GM18867 (cell line): ENCODE measurements at regions not wholly inside any gene's neighbourhood (a gene's known extent, or its start where the extent isn't known, plus 50 kb on each side); places are given as distances from the start of the nearest gene placed in this dataset.

ENCODE experiments used
- ATAC-seq: cut with Tn5 transposase; IDR thresholded peaks from one replicate; pipeline ENCODE4 v1.9.1; 2021; ENCODE audit warnings: mild to moderate bottlenecking, moderate library complexity; ENCODE audit not compliant: unreplicated experiment

DNA sequence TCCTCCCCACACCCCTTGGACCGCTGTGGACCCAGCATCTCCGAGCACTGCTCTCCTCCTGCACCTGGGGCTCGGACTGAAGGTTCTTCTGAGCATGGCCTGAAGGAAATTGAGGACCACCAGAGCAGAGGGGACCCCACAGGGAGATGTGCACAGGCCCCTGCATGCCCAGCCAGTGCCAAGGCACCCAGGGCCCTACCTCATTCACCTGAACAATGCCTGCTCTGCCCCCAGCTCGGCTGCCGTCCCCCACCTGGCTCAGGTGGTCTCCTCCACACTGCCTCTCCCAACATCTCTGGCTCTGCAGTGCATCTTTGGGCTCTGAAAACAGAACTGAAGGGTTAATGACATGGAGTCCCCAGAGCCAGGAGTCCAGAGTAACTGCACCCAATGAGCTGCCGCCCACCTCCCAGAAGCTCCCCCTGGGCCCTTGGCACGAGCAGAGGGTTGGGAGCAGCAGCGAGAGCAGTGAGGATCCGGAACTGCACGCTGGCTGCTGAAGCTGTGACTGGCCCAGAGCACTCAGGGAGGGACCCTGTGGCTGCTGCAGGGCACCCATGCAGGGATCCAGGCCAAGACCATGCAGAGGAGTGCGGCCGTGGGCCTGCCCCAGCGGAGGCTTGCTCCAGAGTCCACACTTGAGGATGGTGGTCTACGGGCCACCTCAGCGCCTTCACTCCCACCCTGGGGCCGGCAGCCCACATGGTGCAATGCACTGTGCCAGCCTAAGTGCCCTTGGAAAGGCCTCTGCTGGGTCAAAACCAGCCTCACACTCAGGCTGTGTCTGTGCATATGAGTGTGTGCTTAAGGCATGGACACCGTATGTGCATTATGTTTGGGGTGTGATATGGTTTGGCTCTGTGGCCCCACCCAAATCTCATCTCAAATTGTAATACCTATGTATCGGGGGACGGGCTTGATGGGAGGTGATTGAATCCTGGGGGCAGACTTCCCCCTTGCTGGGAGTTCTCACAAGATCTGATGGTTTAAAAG lies 686.1 kb downstream of the TBC1D22A start:
- ATAC-seq = no peak

DNA sequence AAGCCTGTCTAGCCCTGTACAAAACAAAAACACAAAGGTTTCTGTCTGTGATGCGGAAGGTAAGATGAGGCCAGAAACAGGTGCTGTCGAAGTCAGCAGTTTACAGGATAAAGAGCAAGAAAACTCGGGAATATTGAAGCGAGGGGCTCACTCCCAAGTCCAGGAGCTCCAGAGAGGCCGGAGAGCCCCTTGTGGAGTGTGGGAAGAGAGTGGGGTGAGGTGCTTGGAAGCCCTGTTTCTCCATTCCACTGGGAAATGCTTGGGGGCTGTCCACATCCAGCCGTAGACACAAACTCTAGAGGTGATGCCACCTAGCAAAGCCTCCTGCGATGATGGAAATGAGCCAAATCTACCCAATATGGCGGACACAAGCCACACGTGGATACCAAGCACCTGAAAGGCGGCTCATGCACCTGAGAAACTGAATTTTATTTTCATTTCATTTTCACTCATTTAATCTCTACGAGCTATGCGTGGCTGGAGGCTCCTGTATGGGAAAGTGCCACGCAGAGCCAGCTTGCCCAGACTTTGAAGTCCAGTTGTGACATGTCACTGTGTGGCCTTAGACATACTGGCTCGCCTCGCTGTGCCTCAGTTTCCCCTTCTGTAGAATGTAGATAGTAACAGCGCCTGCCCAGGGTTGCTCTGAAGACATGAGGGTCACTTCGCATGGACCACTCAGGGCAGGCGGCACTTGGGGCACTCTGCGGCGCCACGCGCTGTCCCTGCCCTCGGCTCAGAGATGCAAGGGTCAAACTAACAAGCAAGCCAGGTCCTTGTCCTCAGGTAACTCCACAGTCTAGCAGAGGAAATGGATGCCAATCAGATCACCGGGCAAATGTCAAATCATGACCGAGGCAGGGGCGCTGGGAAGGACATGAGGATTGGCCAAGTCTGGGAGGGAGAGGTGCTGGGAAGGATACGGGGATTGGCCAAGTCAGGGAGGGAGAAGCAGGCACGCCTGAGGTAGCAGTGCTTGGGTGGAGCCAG lies 684.7 kb downstream of the TBC1D22A start:
- ATAC-seq = no peak

DNA sequence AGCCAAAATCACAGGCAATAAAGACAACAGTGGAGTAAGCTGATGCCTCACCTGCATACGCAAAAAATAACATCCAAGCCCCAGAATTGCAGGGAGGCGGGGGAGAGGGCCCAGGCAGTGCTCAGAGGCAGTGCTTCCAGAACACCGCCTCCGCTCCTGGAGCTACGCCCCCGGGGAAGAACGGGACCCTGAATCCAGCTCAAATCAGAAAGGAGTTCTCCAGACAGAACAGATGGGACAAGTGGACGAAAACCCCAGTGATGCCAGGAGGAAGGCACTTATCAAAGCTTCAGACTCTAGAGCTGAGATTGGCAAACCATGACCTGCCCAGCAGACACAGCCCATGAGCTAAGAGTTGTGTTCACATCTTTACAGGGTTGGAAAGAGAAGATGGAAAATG lies 683.9 kb downstream of the TBC1D22A start:
- ATAC-seq = no peak

DNA sequence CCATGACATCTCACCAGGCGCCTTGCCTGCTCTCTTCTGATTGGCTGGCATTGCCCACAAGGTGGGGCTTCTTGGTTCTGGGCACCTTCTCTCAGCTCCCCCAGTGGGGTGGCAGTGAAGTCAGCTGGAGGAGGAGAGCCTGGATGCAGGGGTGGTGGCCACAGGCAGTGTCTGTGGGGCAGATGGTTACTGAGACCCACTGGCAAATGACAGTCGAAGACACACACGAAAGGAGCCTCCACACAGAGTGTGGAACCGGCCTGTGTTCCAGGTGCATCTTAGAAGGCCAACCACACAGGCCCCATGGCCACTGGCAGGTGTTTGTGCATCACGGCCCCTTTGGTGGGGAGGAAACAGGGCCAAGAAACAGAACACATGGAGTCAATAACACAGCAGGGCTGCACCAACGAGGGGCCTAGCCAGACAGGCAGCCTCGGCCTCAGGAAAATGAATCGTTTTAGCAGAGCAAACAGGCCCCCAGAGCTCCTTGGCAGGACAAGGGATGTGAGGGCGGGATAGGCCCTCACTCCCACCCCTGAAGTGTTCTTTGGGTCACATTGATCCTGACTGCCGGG lies 683.4 kb downstream of the TBC1D22A start:
- ATAC-seq = no peak

DNA sequence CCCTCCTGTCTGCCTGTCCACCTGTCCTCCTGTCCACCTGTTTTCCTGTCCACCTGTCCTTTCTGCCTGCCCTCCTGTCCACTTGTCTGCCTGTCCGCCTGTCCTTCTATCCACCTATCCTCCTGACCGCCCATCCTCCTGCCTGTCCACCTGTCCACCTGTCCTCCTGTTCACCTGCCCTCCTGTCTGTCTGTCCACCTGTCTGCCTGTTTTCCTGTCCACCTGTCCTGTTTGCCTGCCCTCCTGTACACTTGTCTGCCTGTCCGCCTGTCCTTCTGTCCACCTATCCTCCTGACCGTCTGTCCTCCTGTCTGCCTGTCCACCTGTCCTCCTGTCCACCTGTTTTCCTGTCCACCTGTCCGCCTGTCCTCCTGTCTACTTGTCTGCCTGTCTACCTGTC lies 682.8 kb downstream of the TBC1D22A start:
- no peak for ATAC-seq

DNA sequence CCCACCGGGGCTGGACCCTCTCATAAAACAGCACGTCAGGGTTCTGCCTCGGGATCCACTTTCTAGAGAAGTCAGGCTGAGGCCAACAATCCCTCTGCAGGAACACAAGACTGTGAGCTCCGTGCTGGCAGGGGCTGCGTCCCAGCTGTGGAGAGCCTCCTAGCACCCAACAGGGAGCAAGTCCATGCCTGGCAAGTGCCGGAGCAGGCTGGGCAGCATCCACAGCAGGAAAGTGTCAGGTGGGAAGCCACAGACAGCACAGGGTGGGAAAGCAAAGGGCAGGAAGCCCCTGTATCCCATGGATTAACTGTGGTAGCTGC lies 682.3 kb downstream of the TBC1D22A start:
- ATAC-seq = no peak

DNA sequence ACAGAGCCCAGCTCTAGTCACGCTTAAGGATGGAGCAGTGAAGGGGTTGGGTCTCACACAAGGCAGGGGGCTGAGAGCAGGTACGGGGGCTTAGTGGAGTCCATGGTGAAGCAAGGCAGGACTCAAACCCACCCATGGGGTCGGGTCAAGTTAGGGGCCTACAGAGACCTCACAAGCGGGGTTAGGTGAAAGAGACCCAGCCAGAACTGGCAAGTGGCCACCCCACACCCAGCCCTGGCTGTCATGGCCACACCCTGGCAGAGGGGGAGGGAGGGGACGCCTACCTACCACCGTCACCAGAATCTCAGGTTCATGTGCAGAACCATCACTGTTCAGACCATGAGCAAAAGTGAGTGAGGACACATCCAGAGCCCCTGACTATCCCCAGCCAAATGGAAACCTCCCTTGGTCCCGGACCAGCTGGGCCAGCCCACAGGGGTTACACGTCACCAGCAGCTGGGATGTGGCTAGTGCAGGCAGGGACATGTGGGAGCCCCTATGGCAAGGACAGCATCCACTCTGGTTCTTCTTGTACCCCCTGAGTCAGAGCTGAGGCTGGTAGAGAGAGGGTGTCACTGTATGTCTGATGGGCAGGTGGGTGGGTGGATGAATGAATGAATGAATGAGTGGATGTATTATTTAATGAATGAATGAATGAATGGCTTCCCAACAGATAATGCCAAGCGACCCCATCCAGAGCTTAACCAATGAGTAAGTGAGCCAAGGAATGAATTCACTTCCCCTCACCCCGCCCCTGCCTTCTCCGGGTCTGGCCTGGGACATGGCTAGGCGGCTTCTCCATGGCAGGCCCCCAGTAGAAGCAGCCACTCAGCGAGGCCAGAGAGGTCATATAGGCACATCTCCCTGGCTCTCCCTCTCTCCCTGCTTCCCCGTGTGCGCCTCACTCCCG lies 681.6 kb downstream of the TBC1D22A start:
- no peak for ATAC-seq

DNA sequence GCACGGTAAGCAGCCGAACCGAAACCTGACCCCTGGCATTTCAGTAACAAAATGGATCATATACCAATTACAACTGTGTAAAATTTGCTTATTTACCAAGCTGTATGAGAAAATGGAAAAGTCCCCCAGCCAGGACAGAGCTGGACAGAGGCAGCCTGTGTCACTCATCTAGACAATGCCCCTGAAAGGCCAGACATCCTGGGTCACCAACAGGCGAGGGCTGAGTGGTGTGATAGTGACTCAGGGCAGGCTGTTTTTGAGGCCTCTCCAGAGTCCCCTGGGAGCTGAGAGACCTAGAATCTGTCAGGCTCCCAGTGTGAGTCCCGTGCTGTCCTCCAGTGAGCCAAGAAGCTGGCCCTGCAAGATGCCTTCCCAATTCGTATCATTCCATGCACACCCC lies 680.4 kb downstream of the TBC1D22A start:
- ATAC-seq = no peak

DNA sequence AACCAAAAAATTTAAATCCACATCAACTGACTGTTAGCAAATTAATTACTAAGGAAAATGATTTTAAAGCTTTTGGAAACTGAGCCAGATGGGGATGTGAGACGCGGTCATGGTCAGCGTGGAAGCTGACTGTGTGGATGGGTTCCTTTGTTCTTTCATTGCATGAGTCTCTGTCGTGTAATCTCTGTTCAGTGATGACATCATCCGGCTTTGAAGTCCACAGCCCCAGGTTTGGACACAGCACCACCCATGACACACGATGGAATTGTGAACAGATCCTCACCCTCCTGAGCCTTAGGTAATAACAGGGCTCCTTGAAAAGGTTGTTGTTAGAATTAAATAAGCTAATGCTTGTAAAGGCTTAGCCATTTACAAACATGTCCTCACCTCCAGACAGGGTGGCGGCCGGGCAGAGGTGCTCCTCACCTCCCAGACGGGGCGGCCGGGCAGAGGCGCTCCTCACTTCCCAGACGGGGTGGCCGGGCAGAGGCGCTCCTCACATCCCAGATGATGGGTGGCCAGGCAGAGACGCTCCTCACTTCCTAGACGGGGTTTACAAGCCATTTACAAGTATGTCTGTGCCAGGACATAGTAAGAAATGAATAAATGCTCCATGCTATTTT lies 677.3 kb downstream of the TBC1D22A start:
- ATAC-seq = no peak

DNA sequence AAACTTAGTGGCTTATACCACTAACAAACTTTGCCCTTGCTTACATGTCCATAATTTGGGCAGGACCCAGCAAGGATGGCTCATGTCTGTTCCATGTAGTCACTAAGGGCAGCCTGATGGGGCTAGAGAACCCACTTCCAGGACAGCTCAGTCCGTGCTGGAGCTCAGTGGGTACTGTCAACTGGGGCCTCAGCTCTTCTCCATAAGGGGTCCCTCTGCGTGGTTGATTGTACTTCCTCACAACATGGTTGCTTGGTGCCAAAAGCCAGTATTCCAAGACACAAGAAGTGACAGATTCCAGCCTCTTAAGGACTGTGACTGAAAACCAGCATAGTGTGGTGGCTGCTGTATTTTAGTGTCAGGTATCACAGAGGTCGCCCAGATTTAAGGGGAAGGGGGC lies 675.2 kb downstream of the TBC1D22A start:
- no peak for ATAC-seq

DNA sequence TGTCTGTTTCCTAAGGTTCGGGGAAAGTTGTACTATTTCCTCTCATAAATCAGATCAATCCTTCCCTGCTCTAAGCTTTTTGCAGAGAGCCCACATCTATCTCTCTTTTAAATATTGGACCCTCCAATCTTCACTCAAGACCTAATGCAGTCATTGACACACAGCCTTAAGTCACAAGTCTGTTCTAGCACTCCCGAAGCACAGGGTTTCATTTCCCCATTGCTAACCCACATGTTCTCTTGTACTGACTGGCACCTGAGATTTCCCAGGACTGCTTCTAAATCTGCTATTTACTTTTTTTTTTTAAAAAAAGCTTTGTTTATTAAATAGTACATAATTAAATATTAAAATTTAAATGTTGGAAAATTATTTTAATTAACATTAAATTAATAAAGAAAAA lies 674.7 kb downstream of the TBC1D22A start:
- no peak for ATAC-seq

DNA sequence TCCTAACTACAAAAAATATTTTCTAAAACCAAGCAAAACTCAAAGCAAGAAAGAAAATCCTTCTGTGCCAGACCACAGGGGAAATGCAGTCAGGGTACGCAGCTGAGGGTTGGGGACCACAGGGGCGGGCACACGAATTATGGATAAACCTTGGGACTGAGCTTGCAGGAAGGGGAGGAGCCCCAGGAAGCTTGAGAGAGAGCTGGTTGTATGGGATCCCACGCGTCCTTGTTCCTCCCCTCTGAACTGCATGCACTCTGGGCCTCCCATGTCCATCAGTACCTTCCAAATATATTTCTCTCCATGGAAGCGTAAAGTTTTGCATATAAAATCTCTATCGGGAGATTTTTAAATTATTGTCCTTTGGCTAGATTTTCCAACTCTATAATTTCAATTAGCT lies 673.4 kb downstream of the TBC1D22A start:
- ATAC-seq = no peak

DNA sequence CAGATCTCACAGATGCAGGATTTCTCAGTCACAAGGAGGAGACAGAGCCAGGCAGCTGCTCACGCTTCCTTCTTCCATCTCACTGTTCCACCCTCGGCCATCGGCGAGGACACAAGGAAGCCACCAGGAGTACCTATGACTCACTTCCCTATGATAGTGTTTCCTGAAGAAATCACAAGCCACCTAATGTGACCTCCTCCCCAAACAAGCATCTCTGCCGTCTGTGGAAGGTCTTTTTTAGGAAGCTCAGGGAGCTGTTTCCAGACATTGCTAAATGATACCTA lies 672.7 kb downstream of the TBC1D22A start:
- ATAC-seq = no peak

DNA sequence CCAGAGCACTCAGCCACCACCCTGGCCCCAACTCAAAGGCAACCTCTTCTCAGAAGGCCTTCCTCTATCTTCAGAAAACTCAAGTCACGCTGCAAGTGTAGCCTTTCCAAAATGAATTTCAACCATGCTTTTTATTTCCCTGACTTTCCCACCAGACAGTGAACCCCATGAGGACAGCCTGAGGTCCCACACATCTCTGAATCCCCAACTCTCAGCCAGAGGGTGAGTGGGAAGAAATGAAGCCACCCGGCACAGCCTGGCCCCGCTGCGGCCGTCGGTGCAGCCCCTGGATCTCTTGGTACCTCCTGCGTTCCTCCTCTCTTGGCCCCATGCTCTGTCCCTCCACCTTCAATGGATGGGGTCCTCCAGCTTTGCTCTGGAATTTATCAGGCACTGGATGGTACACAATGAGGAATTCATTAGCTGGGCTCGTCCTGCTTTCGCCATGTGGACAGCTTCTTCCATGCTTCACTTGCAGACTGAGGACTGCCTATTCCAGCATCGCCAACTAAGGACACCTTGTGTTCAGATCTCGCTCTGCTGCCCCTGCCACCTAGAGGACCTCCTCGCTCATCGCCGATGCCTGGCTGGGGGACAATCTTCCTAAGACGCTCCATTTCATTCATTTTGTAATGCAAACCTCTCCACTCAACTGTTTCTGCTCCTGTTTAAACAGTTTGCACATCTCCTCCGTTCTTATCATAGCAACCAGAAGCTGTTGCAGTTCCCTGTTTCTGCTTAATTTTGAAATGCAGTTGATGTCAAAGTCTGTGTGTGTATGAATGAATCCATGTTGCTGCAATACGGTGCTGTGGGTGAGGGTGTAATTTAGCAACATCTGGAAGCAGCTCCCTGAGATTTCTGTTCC lies 672.1 kb downstream of the TBC1D22A start:
- ATAC-seq = no peak

DNA sequence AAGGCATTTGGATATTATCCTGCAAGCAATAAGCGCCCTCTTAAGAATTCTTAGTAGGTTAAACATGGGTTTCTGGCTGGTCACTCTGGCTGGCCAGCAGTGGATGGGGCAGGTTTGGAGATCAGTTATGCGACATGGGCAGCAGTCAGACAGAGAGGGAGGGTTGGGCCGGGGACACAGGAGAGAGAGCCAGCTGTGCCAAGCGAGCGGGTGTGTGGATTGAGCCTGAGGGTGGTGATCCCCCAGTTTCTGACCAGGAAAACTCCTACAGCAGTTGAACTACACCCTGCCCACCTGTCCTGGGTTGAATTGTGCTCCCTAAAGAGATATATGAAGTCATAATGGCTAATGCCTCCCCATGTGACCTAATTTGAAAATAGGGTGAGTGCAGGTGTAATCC lies 671.2 kb downstream of the TBC1D22A start:
- ATAC-seq = no peak

DNA sequence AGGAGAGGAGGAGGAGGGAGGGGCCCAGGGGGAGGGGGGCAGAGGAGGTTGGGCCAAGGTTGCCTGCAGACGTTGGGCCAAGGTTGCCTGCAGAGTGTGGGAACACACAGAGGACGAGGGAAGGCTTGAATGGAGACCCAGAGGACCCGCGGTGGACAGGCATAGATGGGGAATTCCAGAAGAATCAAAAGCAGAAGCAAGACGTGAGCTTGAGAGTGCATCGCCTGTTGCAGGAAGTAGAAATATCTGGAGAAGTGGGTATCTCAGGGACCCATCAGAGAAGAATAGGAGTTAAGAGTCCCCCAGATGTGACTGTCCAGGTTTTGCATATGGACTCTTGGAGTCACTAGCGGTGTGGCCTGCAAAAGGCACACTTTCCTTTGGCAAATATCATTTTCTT lies 670.2 kb downstream of the TBC1D22A start:
- no peak for ATAC-seq

DNA sequence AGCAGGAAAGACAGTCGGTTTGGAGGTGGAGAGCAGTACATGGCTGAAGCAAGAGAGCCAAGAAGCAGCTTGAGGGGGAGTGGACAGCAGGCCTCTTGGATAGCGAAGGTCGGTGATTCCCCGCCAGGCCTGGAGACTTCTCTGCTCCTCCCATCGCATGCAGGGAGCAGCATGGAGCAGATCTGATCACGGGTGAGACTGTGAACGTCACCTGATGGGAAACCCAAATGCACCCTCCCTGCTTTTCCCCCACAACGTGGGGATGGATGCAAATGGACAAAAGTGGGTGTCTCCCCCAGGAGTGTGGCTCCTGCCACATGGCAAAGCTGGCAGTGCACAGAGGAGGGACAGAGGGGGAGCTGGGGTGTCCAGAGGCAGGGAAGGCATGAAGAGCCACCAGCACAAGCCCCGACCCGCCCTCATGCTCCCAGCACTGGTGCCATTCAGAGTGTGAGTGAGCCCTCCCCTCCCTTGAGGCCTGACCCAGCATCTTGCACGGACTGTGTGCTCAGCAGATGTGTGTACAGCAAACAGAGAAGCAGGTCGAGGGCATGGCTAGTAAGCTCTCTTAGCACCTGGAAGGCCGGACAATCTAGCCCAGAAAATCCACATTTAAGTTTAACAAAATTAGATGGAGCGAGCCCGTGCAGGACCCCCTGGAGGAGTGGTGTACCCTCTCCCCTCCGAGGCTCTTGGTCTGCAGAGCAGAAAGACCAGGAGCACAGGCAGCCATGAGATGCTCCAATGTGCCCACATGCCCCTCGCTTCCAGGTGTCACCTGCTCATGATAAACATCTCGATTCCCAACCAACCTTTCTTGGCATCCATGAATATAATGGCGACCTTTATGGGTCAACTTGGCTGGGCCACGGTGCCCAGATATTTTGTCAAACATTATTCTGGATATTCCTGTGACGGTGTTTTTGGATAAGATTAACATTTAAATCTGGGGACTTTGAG lies 661.7 kb downstream of the TBC1D22A start:
- ATAC-seq = no peak

DNA sequence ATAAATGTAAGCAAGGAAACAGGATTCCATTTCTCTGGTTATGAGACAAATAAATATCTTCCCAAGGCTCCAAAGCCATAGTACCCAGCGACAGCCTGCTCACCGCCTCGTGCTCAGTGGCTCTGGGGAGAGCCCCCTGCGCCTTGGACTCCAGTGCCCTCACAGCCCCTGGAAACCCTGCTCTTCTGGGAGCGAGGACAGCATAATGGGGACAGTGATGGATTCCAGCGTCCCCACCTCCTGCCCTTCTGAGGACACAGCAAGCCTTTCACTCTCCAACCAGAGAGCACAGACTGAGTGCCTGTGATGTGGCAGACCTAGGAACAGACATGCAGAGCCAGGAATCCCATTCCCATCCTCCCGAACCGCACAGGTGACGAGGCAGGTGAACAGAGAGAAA lies 660.8 kb downstream of the TBC1D22A start:
- no peak for ATAC-seq
